ENCODE measurements at regions not wholly inside any gene's neighbourhood (a gene's known extent, or its start where the extent isn't known, plus 50 kb on each side); places are given as distances from the start of the nearest gene placed in this dataset.

DNA sequence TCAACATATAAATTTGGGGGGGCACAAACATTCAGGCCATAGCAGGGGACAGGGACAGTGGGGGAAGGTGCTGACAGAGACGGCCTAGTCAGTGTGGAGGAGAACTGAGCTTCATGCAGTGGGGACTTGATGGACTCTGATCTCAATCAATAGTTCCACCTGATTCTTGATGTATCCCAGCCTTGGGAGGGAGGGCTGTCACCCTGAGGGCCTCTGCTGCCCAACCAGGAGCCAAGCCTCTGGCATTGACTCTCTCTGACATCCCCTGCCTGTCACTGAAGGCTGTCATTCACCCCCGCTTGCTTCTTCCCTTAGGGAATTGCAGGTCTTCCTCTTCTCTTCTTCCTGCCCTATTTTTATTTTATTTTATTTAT lies 180.6 kb upstream of the TAB2 start:
- no peak for DNase-seq (ENCODE audit: low spot score in 2 of 2)
- Histone ChIP-seq H3K9me3 (no peaks in the 10 kb centered on the region), H3K27ac (no peak overlapping the region), H3K27me3 (no peaks in the 10 kb centered on the region), H3K4me3 (no peak overlapping the region), H3K36me3 (no peaks in the 10 kb centered on the region), H3K4me1 (no peaks in the 10 kb centered on the region)
- intact Hi-C loops (cut with DNase I; ENCODE audit: low total_unique reads), result no loop called here
- TF ChIP-seq, protein P1, sequence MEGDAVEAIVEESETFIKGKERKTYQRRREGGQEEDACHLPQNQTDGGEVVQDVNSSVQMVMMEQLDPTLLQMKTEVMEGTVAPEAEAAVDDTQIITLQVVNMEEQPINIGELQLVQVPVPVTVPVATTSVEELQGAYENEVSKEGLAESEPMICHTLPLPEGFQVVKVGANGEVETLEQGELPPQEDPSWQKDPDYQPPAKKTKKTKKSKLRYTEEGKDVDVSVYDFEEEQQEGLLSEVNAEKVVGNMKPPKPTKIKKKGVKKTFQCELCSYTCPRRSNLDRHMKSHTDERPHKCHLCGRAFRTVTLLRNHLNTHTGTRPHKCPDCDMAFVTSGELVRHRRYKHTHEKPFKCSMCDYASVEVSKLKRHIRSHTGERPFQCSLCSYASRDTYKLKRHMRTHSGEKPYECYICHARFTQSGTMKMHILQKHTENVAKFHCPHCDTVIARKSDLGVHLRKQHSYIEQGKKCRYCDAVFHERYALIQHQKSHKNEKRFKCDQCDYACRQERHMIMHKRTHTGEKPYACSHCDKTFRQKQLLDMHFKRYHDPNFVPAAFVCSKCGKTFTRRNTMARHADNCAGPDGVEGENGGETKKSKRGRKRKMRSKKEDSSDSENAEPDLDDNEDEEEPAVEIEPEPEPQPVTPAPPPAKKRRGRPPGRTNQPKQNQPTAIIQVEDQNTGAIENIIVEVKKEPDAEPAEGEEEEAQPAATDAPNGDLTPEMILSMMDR (IDR thresholded peaks at IDR 0.05), result no peak
- no peak for TF ChIP-seq POLR2AphosphoS5 (IDR thresholded peaks at IDR 0.05)
- no peak for TF ChIP-seq POLR2A (IDR thresholded peaks at IDR 0.05)

DNA sequence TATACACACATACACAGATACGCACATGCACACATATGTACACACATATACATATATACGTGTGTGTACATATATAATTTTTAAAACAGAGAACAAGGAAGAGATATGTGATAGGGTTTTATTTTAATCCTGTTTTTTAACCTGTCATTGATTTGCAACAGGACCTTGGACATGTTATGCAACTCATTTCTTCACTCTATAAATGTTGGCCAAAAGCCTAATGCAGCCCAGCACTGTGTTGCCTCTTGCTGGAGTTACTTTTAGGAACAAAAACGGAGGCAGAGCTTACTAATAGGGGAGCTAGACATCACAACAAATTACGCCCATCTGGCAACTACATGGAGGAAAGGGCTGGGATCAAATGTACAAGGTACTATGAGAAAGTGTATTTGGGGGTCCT lies 179.9 kb upstream of the TAB2 start:
- Histone ChIP-seq H3K36me3 (no peaks in the 10 kb centered on the region), H3K4me1 (no peaks in the 10 kb centered on the region), H3K27me3 (no peaks in the 10 kb centered on the region), H3K9me3 (no peaks in the 10 kb centered on the region), H3K4me3 (no peak overlapping the region), H3K27ac (no peak overlapping the region)
- TF ChIP-seq POLR2A (IDR thresholded peaks at IDR 0.05) (no peak), POLR2AphosphoS5 (IDR thresholded peaks at IDR 0.05) (no peak)
- TF ChIP-seq, protein P1 (IDR thresholded peaks at IDR 0.05), result no peak
- intact Hi-C loops (cut with DNase I; ENCODE audit: low total_unique reads), result no loop called here
- DNase-seq (ENCODE audit: low spot score in 2 of 2), result no peak

DNA sequence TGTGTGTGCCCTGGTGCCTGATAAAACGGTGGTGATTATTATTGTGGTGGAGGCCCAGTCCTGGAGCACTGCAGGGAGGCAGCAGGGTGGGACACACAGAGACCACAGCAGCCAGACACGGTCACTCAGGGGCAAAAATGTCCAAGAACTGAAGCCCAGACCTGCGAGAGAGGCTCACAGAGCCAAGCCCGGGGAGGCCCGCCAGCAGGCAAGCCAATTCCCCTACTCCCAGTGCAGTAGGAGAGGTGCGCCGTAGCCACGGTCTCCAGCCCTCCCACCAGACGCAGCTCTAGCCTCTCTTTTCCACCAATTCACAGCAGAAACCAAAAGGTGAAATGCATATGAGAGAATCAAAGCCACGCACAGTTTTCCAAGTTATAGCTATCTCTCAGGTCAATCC lies 179.4 kb upstream of the TAB2 start:
- intact Hi-C loops (cut with DNase I; ENCODE audit: low total_unique reads), result no loop called here
- TF ChIP-seq POLR2A (IDR thresholded peaks at IDR 0.05), result no peak
- no peak for TF ChIP-seq POLR2AphosphoS5 (IDR thresholded peaks at IDR 0.05)
- TF ChIP-seq, protein P1 (IDR thresholded peaks at IDR 0.05), result no peak

DNA sequence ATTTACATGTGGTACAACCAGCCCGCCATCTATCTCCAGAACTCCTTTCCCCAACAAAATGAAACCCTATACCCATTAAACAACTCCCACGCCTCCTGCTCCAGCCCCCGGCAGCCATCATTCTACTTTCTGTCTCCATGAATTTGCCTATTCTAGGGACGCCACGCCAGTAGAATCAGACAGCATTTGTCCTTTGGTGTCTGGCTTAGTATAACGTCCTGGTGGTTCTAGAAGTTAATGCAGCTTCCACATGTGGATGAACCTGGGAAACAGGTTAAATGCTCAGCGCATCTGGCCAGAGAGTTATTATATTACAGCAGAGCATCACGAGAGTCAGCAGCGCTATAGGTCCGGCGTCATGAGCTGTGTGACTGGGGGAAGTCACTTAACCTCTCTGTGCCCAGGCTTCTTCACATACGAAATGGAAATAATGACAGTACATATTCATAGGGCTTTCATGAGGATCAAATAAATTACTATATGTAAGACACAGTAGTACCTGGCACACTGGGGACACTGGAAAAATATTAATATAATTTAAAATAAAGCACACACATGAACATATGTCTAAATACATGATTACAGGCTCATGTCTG lies 178.7 kb upstream of the TAB2 start:
- no peak for DNase-seq (ENCODE audit: low spot score in 2 of 2)
- Histone ChIP-seq H3K9me3 (no peaks in the 10 kb centered on the region), H3K4me1 (no peaks in the 10 kb centered on the region), H3K27ac (no peak overlapping the region), H3K4me3 (no peak overlapping the region), H3K27me3 (no peaks in the 10 kb centered on the region), H3K36me3 (no peaks in the 10 kb centered on the region)
- intact Hi-C loops (cut with DNase I; ENCODE audit: low total_unique reads), result no loop called here
- TF ChIP-seq, protein P1 (IDR thresholded peaks at IDR 0.05), result no peak
- TF ChIP-seq POLR2A (IDR thresholded peaks at IDR 0.05) (no peak), POLR2AphosphoS5 (IDR thresholded peaks at IDR 0.05) (no peak)

More for the DNA sequence above, 179.4 kb upstream of the TAB2 start:
- Histone ChIP-seq H3K9me3 (no peaks in the 10 kb centered on the region), H3K36me3 (no peaks in the 10 kb centered on the region), H3K4me3 (no peak overlapping the region), H3K27me3 (no peaks in the 10 kb centered on the region), H3K4me1 (no peaks in the 10 kb centered on the region), H3K27ac (no peak overlapping the region)
- DNase-seq (ENCODE audit: low spot score in 2 of 2), result no peak

DNA sequence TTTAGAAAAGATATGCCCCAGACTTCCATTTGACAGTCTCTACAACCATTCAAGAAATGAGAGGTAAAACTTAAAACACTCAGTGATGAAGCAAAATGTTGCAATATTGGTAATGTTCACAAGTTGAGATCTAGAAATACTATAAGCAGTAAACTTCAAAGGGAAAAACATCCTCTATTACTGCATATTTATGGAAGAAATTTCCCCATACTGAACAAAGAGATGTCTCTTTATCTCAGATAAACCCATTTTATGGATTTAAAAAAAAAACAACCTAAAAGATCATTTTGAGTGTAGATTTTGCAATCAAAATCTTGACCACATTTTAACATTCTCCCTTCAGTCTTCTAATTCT lies 177.8 kb upstream of the TAB2 start:
- TF ChIP-seq POLR2A (IDR thresholded peaks at IDR 0.05) (no peak), POLR2AphosphoS5 (IDR thresholded peaks at IDR 0.05) (no peak)
- TF ChIP-seq, protein P1 (IDR thresholded peaks at IDR 0.05), result no peak
- Histone ChIP-seq H3K4me1 (no peaks in the 10 kb centered on the region), H3K27ac (no peak overlapping the region)

More for the DNA sequence above, 177.8 kb upstream of the TAB2 start:
- intact Hi-C loops (cut with DNase I; ENCODE audit: low total_unique reads), result no loop called here
- Histone ChIP-seq H3K27me3 (no peaks in the 10 kb centered on the region), H3K4me3 (no peak overlapping the region), H3K9me3 (no peaks in the 10 kb centered on the region), H3K36me3 (no peaks in the 10 kb centered on the region)
- DNase-seq (ENCODE audit: low spot score in 2 of 2), result no peak

Measured in breast epithelium (tissue), 4 donors.